ENCODE measurements at regions not wholly inside any gene's neighbourhood (a gene's known extent, or its start where the extent isn't known, plus 50 kb on each side); places are given as distances from the start of the nearest gene placed in this dataset.

- DNase-seq: no peak
Measured at GRCh38 chr1:65486613-65487012, 66.1 kb downstream of the LEPR start.

- no peak for DNase-seq
Measured at GRCh38 chr1:65489481-65489880, 69.0 kb downstream of the LEPR start.

- no peak for DNase-seq
Measured at GRCh38 chr1:65490231-65491009, 70.0 kb downstream of the LEPR start.

GRCh38 chr1:65491472-65491871, 71.0 kb downstream of the LEPR start:
- DNase-seq: no peak

- DNase-seq: peak; percentile 9
Measured at GRCh38 chr1:65493802-65494201, 73.3 kb downstream of the LEPR start.

GRCh38 chr1:65494671-65495070, 74.2 kb downstream of the LEPR start:
- DNase-seq: no peak

GRCh38 chr1:65495137-65495536, 74.7 kb downstream of the LEPR start:
- DNase-seq: no peak

- DNase-seq: no peak
Measured at GRCh38 chr1:65497256-65497830, 76.9 kb downstream of the LEPR start.

GRCh38 chr1:65503427-65503826, 83.0 kb downstream of the LEPR start:
- no peak for DNase-seq

- no peak for DNase-seq
Measured at GRCh38 chr1:65504263-65504662, 83.8 kb downstream of the LEPR start.

- DNase-seq: no peak
Measured at GRCh38 chr1:65505547-65506300, 85.3 kb downstream of the LEPR start.

GRCh38 chr1:65508051-65508450, 87.6 kb downstream of the LEPR start:
- DNase-seq: no peak

GRCh38 chr1:65509912-65510680, 89.6 kb downstream of the LEPR start:
- DNase-seq: no peak

GRCh38 chr1:65510961-65511360, 90.5 kb downstream of the LEPR start:
- no peak for DNase-seq

GRCh38 chr1:65512383-65512782, 91.9 kb downstream of the LEPR start:
- no peak for DNase-seq

GRCh38 chr1:65512967-65513780, 92.7 kb downstream of the LEPR start:
- DNase-seq: no peak

GRCh38 chr1:65514041-65514440, 93.6 kb downstream of the LEPR start:
- no peak for DNase-seq

GRCh38 chr1:65524931-65525265, 104.4 kb downstream of the LEPR start:
- DNase-seq: no peak

GRCh38 chr1:65525266-65526048, 105.0 kb downstream of the LEPR start:
- DNase-seq: no peak

GRCh38 chr1:65526049-65526556, 105.6 kb downstream of the LEPR start:
- DNase-seq: no peak

- peak; percentile 46 for DNase-seq
Measured at GRCh38 chr1:65527190-65527589, 106.7 kb downstream of the LEPR start.

Measured in COR-L47 (cell line).